ENCODE measurements at regions not wholly inside any gene's neighbourhood (a gene's known extent, or its start where the extent isn't known, plus 50 kb on each side); places are given as distances from the start of the nearest gene placed in this dataset.

DNA sequence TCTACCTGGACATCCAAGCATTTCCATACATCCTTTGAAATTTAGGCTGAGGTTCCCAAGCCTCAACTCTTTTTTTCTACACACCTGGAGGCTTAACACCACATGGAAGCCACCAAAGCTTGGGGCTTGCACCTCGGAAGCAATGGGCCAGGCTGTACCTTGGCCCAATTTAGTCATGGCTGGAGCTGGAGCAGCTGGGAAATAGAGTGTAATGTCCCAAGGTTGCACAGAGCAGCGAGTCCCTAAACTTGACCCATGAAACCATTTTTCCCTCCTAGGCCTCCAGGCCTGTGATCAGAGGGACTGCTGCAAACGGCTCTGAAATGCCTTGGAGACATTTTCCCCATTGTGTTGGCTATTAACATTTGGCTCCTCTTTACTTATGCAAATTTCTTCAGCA, 1574.3 kb upstream of the ZEB2 start:
- Histone ChIP-seq H3K27me3 (no peaks in the 10 kb centered on the region), H3K36me3 (no peaks in the 10 kb centered on the region), H3K4me3 (replicated peaks in 1 of 3) (no peak overlapping the region), H3K9me3 (no peaks in the 10 kb centered on the region), H3K27ac (no peak overlapping the region), H3K4me1 (no peaks in the 10 kb centered on the region)
- WGBS, 2 donors = 80 to 82% methylated on average over 3 of the region's 3 CpGs
- intact Hi-C loops (cut with DNase I) = no loop called here
- DNase-seq = no peak
- TF ChIP-seq, protein P1, sequence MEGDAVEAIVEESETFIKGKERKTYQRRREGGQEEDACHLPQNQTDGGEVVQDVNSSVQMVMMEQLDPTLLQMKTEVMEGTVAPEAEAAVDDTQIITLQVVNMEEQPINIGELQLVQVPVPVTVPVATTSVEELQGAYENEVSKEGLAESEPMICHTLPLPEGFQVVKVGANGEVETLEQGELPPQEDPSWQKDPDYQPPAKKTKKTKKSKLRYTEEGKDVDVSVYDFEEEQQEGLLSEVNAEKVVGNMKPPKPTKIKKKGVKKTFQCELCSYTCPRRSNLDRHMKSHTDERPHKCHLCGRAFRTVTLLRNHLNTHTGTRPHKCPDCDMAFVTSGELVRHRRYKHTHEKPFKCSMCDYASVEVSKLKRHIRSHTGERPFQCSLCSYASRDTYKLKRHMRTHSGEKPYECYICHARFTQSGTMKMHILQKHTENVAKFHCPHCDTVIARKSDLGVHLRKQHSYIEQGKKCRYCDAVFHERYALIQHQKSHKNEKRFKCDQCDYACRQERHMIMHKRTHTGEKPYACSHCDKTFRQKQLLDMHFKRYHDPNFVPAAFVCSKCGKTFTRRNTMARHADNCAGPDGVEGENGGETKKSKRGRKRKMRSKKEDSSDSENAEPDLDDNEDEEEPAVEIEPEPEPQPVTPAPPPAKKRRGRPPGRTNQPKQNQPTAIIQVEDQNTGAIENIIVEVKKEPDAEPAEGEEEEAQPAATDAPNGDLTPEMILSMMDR (IDR thresholded peaks at IDR 0.05) = no peak
- no peak for TF ChIP-seq POLR2A (IDR thresholded peaks at IDR 0.05)

DNA sequence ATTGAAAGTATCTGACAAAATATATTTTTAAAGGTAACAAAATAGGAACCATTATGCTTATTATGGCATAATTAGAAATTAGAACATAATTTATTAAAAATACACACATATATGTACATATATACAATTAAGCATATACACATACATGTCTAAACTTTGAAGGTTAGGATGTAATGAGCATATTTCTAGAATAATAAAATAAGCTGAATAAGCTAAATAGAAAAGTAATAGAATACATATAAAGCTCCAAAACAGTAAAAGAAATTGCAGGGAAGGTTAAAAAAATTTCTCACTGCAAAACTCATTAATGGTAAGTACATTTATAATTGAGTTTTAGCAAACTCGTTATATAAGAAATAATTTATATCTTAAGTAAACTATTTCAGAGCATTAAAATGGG, 1561.5 kb upstream of the ZEB2 start:
- Histone ChIP-seq H3K9me3 (no peaks in the 10 kb centered on the region), H3K27ac (no peak overlapping the region), H3K27me3 (no peaks in the 10 kb centered on the region), H3K36me3 (no peaks in the 10 kb centered on the region), H3K4me1 (no peaks in the 10 kb centered on the region), H3K4me3 (replicated peaks in 1 of 3) (no peak overlapping the region)
- WGBS, 2 donors = 82 to 89% methylated on average over 1 of the region's 1 CpG
- no peak for DNase-seq
- intact Hi-C loops (cut with DNase I) = no loop called here
- TF ChIP-seq, protein P1 (IDR thresholded peaks at IDR 0.05) = no peak
- no peak for TF ChIP-seq POLR2A (IDR thresholded peaks at IDR 0.05)

DNA sequence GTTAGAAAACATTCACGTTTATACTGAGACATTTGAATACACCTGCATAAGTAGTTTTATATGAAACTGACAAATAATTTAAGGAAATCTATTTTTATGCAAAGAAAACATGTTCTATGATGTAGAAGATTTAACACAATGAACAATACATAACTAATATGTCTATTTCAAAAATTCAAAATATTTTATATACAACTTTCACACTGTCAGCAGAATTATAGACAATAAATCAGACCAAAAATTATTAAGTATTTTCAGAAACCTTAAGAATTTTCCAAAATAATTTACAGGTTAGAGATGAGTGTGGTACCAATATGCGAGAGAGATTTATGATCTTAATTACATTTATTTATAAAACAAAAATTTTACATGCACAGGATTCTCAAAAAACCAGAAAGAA, 1561.0 kb upstream of the ZEB2 start:
- no peak for DNase-seq
- WGBS, 2 donors = 88 to 89% methylated on average over 2 of the region's 2 CpGs
- H3K4me1 ChIP-seq = no peaks in the 10 kb centered on the region
- no peak overlapping the region for H3K27ac ChIP-seq
- intact Hi-C loops (cut with DNase I) = no loop called here
- no peak overlapping the region for H3K4me3 ChIP-seq (replicated peaks in 1 of 3)
- no peak for TF ChIP-seq POLR2A (IDR thresholded peaks at IDR 0.05)
- TF ChIP-seq, protein P1 (IDR thresholded peaks at IDR 0.05) = no peak
- no peaks in the 10 kb centered on the region for H3K27me3 ChIP-seq
- H3K9me3 ChIP-seq = no peaks in the 10 kb centered on the region
- H3K36me3 ChIP-seq = no peaks in the 10 kb centered on the region

DNA sequence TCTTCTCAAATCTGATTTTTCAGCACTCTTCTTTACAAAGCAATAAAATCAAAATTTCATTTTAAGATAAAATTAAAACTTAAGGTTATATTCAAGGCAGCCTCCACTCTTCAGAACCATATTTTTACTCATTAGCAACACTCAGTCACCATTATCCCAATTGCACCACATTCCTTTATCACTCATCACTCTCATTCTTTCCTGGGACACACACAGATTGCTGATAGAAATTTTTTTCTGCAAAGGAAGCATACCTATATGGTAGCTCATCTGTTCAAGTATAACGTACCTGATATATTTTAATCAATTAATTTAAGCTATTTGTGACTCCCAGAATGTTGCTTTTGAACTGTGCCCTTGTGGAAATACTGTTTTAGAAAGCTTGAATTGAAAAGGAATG, 1559.3 kb upstream of the ZEB2 start:
- no peak overlapping the region for H3K27ac ChIP-seq
- TF ChIP-seq, protein P1 (IDR thresholded peaks at IDR 0.05) = no peak
- TF ChIP-seq POLR2A (IDR thresholded peaks at IDR 0.05) = no peak
- H3K4me1 ChIP-seq = no peaks in the 10 kb centered on the region
- no peak for DNase-seq
- H3K27me3 ChIP-seq = no peaks in the 10 kb centered on the region
- no peak overlapping the region for H3K4me3 ChIP-seq (replicated peaks in 1 of 3)
- H3K36me3 ChIP-seq = no peaks in the 10 kb centered on the region
- H3K9me3 ChIP-seq = no peaks in the 10 kb centered on the region
- WGBS, 2 donors = 81 to 87% methylated on average over 1 of the region's 1 CpG
- intact Hi-C loops (cut with DNase I) = no loop called here

DNA sequence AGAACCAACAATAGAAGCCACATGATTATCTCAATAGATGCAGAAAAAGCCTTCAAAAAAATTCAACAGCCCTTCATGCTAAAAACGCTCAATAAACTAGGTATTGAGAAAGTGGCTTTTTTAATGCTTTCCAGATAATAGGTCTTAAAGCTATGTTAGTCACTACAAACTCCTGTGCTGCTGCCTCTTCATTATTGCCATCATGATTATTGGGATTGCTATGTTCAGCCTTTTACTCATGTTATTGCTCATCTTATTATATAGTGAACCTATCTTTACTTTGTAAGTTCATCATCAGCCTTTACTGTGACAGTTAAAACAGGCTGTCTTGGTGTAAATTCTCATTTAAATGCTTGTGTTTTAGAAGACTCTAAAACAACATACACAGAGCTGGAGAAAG, 1557.2 kb upstream of the ZEB2 start:
- no peaks in the 10 kb centered on the region for H3K9me3 ChIP-seq
- TF ChIP-seq, protein P1 (IDR thresholded peaks at IDR 0.05) = no peak
- TF ChIP-seq POLR2A (IDR thresholded peaks at IDR 0.05) = no peak
- WGBS, 2 donors = 85 to 94% methylated on average over 1 of the region's 1 CpG
- H3K27me3 ChIP-seq = no peaks in the 10 kb centered on the region
- no peaks in the 10 kb centered on the region for H3K36me3 ChIP-seq
- no peaks in the 10 kb centered on the region for H3K4me1 ChIP-seq
- intact Hi-C loops (cut with DNase I) = no loop called here
- no peak overlapping the region for H3K27ac ChIP-seq
- H3K4me3 ChIP-seq (replicated peaks in 1 of 3) = no peak overlapping the region
- DNase-seq = no peak
